GM12878 (cell line): ENCODE measurements at regions not wholly inside any gene's neighbourhood (a gene's known extent, or its start where the extent isn't known, plus 50 kb on each side); places are given as distances from the start of the nearest gene placed in this dataset.

Experiments
- ATAC-seq: fragments of 200-7000 bp; cut with Tn5 transposase; 3 replicates; pipeline ENCODE4 v1.9.1; 2020; ENCODE audit warnings: mild to moderate bottlenecking, moderate library complexity
- BruUV-seq: library from RNA; stranded (reverse); fragments of 400-500 nt; replicated peaks from 2 replicates; lab custom pipeline; 2021; lab: Mats Ljungman, UMichigan
- CTCF ChIA-PET: fragments of 300-600 bp; sonication (Branson Sonifier 250); formaldehyde crosslinking; extraction: SDS; loops from one replicate; lab custom pipeline; 2021; ENCODE audit warnings: inconsistent platforms; lab: Yijun Ruan, JAX
- POLR2A ChIA-PET: fragments of 350-600 bp; formaldehyde crosslinking; extraction: SDS; loops from one replicate; lab custom pipeline; 2021; ENCODE audit warnings: inconsistent platforms; lab: Charles Lee
- RAD21 ChIA-PET: fragments of 300-600 bp; sonication (Branson Sonifier 250); formaldehyde crosslinking; loops from one replicate; lab custom pipeline; 2023; ENCODE audit warnings: antibody characterized with exemption; ENCODE audit not compliant: unreplicated experiment; lab: Charles Lee
- SMC1A ChIA-PET: fragments of 300-600 bp; sonication (Branson Sonifier 250); formaldehyde crosslinking; loops from one replicate; lab custom pipeline; 2023; ENCODE audit not compliant: unreplicated experiment, uncharacterized antibody; lab: Charles Lee
- DNase-seq: peaks from one replicate; pipeline ENCODE4 v3.0.0-alpha.2; 2011; ENCODE audit warnings: low read depth, low spot score
- FAIRE-seq: peaks from 3 replicates; lab custom pipeline; 2011; peaks lifted over from hg19 to GRCh38; lab: Jason Lieb, UNC
- H2AFZ ChIP-seq: 2 replicates; pipeline ENCODE4 v1.6.0; 2011; ENCODE audit warnings: low read depth, low read length, control low read depth; ENCODE audit not compliant: control insufficient read depth
- H3K27ac ChIP-seq: 2 replicates; pipeline ENCODE4 v1.5.1; 2011; ENCODE audit warnings: control low read depth; ENCODE audit not compliant: control insufficient read depth, insufficient read depth
- H3K27me3 ChIP-seq, 2 experiments: replicated peaks in 1 of 2; 2 replicates each; pipeline versions ENCODE4 v1.6.0 to v1.6.1; 2011; ENCODE audit warnings: low read length in 1 of 2; ENCODE audit not compliant: control insufficient read depth in 2 of 2, insufficient read depth in 2 of 2
- H3K36me3 ChIP-seq, 2 experiments: 2 replicates each; pipeline ENCODE4 v1.5.1; 2011; ENCODE audit warnings: low read length in 1 of 2; ENCODE audit not compliant: control insufficient read depth in 2 of 2, insufficient read depth in 2 of 2
- H3K4me1 ChIP-seq: 2 replicates; pipeline ENCODE4 v1.6.1; 2011; ENCODE audit warnings: mild to moderate bottlenecking, low read length, moderate library complexity, mixed read lengths; ENCODE audit not compliant: control insufficient read depth, insufficient read depth
- H3K4me2 ChIP-seq: 2 replicates; pipeline ENCODE4 v1.6.0; 2011; ENCODE audit warnings: control low read depth; ENCODE audit not compliant: control insufficient read depth, insufficient read depth
- H3K4me3 ChIP-seq: fragments of 200-600 bp; sonication (generic); 2 replicates; pipeline ENCODE4 v1.5.1; 2016
- H3K79me2 ChIP-seq: 2 replicates; pipeline ENCODE4 v1.6.0; 2011; ENCODE audit warnings: low read length; ENCODE audit not compliant: control insufficient read depth, insufficient read depth
- H3K9ac ChIP-seq: 2 replicates; pipeline ENCODE4 v1.8.0; 2011; ENCODE audit warnings: low read length, control low read depth, mixed read lengths; ENCODE audit not compliant: control insufficient read depth, insufficient read depth
- H3K9me3 ChIP-seq: replicated peaks from 3 replicates; pipeline ENCODE4 v1.5.1; 2011; ENCODE audit warnings: mild to moderate bottlenecking, low read length; ENCODE audit not compliant: control insufficient read depth, insufficient read depth
- H4K20me1 ChIP-seq: 2 replicates; pipeline ENCODE4 v1.6.0; 2011; ENCODE audit not compliant: control insufficient read depth, insufficient read depth
- CHD2 ChIP-seq: IDR thresholded peaks from 2 replicates; pipeline ENCODE4 v1.6.1; 2011; ENCODE audit warnings: low read depth, low read length, improper control_type of control experiment, borderline replicate concordance
- LARP7 ChIP-seq: fragments of 450-650 bp; IDR thresholded peaks from 2 replicates; pipeline ENCODE4 v1.6.1; 2017; ENCODE audit warnings: mild to moderate bottlenecking
- MYB ChIP-seq: fragments of 150-350 bp; IDR thresholded peaks from 2 replicates; pipeline ENCODE4 v1.6.1; 2014; ENCODE audit warnings: mild to moderate bottlenecking, low read depth, low read length, borderline replicate concordance
- RAD21 ChIP-seq: IDR thresholded peaks from 2 replicates; pipeline ENCODE4 v1.6.1; 2011; ENCODE audit warnings: mild to moderate bottlenecking, low read depth, low read length, moderate library complexity; ENCODE audit not compliant: insufficient read depth
- SIN3A ChIP-seq: IDR thresholded peaks from 2 replicates; pipeline ENCODE4 v1.6.1; 2012; ENCODE audit warnings: low read depth, low read length, improper control_type of control experiment
- SMAD1 ChIP-seq: fragments of 450-650 bp; IDR thresholded peaks from 2 replicates; pipeline ENCODE4 v1.6.1; 2018; ENCODE audit warnings: mild to moderate bottlenecking, low read depth; ENCODE audit not compliant: partially characterized antibody
- SMC3 ChIP-seq: IDR thresholded peaks from 2 replicates; pipeline ENCODE4 v1.6.1; 2011; ENCODE audit warnings: low read length, improper control_type of control experiment, borderline replicate concordance
- SP1 ChIP-seq: IDR thresholded peaks from one replicate; pipeline ENCODE4 v1.6.1; 2011; ENCODE audit warnings: low read depth, low read length
- SPI1 ChIP-seq: IDR thresholded peaks from 2 replicates; pipeline ENCODE4 v1.6.1; 2011; ENCODE audit warnings: low read depth, mild to moderate bottlenecking, low read length, moderate library complexity, borderline replicate concordance; ENCODE audit not compliant: insufficient read depth
- TAF1 ChIP-seq: IDR thresholded peaks from 2 replicates; pipeline ENCODE4 v1.6.1; 2011; ENCODE audit warnings: mild to moderate bottlenecking, low read depth, low read length, borderline replicate concordance
- WGBS: methylation state at CpG from one replicate; pipeline ENCODE4 v1.1.6; 2016; ENCODE audit warnings: low lambda C conversion rate; ENCODE audit not compliant: insufficient replicate concordance, insufficient coverage; ENCODE audit errors: missing lambda C conversion rate; 5-methylcytosine and 5-hydroxymethylcytosine counted together
- in situ Hi-C: fragments of 300-500 bp; cut with MboI; formaldehyde crosslinking; loops from 9 replicates; pipeline ENCODE4 v1.14.3; 2018; ENCODE audit warnings: mixed read lengths
- intact Hi-C: fragments of 100-400 bp; cut with micrococcal nuclease; formaldehyde crosslinking; loops from one replicate; pipeline ENCODE4 v1.14.2; 2022; ENCODE audit not compliant: unreplicated experiment
- TF ChIP-seq, protein P1 (sequence below): IDR thresholded peaks from 2 replicates; pipeline ENCODE4 v1.6.1; 2011; ENCODE audit warnings: borderline replicate concordance, low read depth, mild to moderate bottlenecking, moderate library complexity, low read length; ENCODE audit not compliant: insufficient read depth, poor library complexity, severe bottlenecking
- TF ChIP-seq, protein P2 (sequence below): fragments of 450-650 bp; IDR thresholded peaks from 2 replicates; pipeline ENCODE4 v1.6.1; 2017; ENCODE audit warnings: mild to moderate bottlenecking, low read depth, inconsistent platforms; ENCODE audit not compliant: poor library complexity, severe bottlenecking

DNA sequence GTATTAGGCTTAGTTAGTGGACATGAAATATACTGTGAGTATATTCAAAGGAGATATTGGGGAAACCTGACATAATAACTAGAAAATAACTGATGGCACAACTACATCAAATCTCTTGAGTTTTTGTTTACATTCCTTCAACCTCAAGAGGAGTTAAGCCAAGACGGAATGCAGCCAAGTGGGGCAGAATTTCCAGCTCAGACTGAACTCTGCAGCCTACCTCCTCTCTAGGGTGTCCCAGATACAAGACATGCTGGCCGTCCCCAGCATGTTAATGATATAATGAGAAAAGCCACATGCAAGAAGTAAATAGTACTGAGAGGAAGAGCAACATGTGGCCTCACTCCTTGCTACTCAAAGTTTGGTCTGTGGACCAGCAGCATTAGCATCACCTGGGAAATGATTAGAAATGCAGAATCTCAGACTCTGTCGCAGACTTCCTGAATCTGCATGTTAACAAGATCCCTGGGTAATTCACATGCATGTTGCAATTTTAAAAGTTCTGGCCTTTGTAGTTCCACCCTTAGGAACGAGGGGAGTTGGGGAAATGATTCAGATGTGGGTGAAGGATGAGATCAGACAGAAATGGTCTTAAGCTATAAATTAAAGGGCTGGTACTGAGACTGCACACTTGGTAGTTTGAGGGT is 118.4 kb upstream of the CACUL1 start:
- POLR2A ChIA-PET: interaction anchor here (0.5 kb wide), 1 partner anchor 124 kb away, joined by 3 read pairs; no protein-coding TSS in a partner anchor
- H3K9me3 ChIP-seq: no peaks in the 10 kb centered on the region
- in situ Hi-C loops (no loop called here), intact Hi-C loops (no loop called here)
- BruUV-seq: no TSS peak
- no peak overlapping the region for H3K4me2 ChIP-seq
- CTCF ChIA-PET: no interaction called here
- DNase-seq (no peak), ATAC-seq (no peak), FAIRE-seq (no peak)
- no peak overlapping the region for H3K4me3 ChIP-seq
- WGBS: 35% methylated on average over 4 of the region's 4 CpGs
- H3K27ac ChIP-seq: no peak overlapping the region
- H2AFZ ChIP-seq: no peak overlapping the region
- H3K36me3 ChIP-seq: no peaks in the 10 kb centered on the region
- RAD21 ChIA-PET: interaction anchor here (0.5 kb wide), 1 partner anchor 291 kb away, joined by 3 read pairs; no protein-coding TSS in a partner anchor
- TF ChIP-seq SPI1 (no peak), SIN3A (no peak), RAD21 (no peak), CHD2 (no peak), SMAD1 (no peak), SP1 (no peak), SMC3 (no peak), MYB (no peak), LARP7 (no peak), TAF1 (no peak)
- TF ChIP-seq, protein P1, sequence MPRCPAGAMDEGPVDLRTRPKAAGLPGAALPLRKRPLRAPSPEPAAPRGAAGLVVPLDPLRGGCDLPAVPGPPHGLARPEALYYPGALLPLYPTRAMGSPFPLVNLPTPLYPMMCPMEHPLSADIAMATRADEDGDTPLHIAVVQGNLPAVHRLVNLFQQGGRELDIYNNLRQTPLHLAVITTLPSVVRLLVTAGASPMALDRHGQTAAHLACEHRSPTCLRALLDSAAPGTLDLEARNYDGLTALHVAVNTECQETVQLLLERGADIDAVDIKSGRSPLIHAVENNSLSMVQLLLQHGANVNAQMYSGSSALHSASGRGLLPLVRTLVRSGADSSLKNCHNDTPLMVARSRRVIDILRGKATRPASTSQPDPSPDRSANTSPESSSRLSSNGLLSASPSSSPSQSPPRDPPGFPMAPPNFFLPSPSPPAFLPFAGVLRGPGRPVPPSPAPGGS: no peak
- TF ChIP-seq, protein P2, sequence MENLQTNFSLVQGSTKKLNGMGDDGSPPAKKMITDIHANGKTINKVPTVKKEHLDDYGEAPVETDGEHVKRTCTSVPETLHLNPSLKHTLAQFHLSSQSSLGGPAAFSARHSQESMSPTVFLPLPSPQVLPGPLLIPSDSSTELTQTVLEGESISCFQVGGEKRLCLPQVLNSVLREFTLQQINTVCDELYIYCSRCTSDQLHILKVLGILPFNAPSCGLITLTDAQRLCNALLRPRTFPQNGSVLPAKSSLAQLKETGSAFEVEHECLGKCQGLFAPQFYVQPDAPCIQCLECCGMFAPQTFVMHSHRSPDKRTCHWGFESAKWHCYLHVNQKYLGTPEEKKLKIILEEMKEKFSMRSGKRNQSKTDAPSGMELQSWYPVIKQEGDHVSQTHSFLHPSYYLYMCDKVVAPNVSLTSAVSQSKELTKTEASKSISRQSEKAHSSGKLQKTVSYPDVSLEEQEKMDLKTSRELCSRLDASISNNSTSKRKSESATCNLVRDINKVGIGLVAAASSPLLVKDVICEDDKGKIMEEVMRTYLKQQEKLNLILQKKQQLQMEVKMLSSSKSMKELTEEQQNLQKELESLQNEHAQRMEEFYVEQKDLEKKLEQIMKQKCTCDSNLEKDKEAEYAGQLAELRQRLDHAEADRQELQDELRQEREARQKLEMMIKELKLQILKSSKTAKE: no peak
- SMC1A ChIA-PET: no interaction called here
- no peaks in the 10 kb centered on the region for H4K20me1 ChIP-seq
- no peaks in the 10 kb centered on the region for H3K79me2 ChIP-seq
- H3K9ac ChIP-seq: no peak overlapping the region
- peaks cover 0 to 3% of the 10 kb centered on the region in 2 experiments; a peak in 1 of 4 replicates for H3K27me3 ChIP-seq
- H3K4me1 ChIP-seq: no peaks in the 10 kb centered on the region
